ENCODE measurements at regions not wholly inside any gene's neighbourhood (a gene's known extent, or its start where the extent isn't known, plus 50 kb on each side); places are given as distances from the start of the nearest gene placed in this dataset.

DNA sequence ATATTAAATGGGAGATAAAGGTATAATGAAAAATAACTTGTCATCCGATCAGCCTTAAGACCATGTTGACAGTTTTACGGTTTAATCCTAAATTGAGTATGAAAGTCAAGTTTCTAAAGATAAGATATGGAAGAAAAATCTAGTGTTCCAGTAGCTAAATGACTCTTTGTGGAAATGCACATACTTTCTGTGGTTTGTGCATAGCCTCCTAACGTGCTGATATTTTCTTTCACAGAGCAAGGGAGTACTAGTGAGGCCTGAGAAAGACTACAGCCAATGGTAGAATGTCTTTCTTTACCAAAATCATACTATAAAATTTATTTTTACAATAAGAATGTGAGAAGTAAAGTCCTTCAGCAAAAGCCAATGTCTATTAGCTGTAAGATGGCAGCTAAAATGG is 430.6 kb upstream of the RGMA start:
- DNase-seq, result no peak

DNA sequence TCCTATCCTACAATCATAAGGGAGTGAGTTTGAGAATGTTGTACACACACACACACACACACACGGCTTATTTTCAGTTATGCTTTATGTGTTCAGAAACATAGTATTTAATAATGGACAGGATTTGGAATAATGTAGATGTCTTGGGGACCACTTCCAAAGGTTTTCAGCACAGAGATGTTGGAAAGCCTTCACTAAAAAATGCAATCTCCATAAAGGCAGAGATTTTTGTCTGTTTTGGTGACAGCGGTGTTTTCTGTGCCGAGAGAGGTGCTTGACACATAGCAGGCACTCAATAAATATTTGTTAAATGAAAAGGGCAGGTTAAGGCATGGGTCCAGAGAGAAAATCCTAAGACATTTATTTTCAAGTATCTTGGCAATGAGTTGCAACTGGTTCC is 428.2 kb upstream of the RGMA start:
- DNase-seq, result no peak

DNA sequence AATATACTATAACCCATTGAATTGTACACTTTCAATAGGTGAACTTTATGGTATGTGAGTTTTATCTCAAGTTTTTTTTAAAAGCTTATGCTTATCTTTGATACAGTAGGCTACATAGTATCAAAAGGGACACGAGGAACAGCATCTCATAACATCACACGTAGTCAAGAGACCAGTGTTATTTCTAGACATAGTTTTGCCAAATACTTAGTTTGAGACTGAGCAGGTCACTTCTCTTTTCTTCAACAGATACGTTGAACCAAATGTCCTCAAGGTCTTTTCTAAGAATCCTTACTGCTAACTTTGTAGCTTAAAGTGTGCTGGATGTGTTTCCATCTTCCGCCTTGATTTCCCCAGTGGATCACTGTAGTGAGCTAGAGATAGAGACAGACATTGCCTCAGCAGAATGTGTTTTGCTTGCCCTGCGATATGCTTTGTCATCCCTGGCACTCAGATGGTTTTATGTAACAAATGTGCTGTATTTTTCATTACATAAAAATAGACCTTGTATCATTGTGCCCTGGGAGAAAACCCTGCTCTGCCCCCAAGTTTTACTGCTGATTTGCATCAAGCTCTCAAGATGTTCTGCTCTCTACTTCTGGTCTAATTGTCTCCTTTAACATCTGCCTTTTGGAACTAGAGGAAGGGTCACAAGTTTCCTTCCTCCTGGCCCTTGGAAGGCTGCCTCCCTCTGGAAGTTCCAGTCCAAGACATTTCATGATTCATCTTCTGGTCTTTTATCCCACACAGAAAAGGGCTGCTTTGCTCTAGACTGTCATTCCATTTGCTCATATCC is 426.4 kb upstream of the RGMA start:
- peak; percentile 56 for DNase-seq

DNA sequence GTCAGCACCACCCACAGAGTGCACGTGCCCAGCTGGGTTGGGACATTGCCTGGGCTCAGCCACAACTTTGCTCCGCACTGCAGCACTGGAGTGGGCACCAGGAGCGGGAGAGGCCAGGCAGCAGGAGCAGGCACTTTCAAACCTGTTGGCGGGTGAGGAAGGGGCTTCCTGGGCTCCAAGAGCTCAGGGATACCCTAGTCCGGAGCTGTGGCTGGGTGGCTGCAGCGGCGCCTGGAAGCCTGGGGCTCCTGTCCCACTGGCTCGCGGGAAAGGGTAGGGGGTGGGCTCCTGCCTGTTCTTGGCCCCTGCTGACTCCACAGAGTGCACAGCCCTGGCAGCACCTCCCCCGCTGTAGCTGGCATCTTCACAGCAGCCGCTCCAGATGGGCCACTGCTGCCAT is 417.6 kb upstream of the RGMA start:
- no peak for DNase-seq

DNA sequence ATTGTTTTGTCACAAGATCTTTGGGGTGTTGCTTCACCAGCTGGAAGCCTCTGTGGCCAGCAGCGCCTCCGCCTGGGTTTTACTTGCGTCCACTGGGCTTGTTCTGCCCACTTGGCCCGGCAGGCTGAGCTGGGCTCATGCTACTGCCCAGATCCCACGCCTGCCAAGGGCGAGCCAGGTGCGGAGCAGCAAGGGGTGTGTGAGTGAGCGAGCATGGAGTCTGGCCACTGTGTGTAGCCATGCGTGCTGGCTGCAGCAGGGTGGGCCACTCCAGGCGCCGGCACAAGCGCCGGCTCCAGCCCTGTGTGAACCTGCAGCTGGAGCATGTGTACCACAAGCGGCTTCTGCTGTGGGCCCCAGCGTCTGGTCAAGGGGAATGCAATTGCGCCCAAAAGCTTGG is 416.5 kb upstream of the RGMA start:
- no peak for DNase-seq

DNA sequence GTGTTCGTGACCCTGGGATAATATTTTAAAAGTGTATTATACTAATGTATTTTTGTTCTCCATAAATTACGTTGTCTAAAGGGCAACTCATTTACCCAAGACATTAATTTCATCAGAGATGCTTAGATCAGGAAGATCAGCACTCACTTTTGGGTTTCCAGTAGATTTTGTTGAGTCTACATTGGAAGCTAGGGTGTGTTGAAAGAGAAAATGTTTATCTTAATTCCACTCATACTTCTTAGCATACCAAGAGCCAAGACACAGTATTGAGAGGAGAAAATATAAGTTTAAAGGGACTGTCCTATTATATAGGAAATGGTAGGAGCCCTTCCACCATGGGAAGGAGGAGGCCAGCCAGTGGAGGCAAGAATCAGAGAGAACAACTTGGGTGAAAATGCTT is 412.9 kb upstream of the RGMA start:
- DNase-seq, result no peak

DNA sequence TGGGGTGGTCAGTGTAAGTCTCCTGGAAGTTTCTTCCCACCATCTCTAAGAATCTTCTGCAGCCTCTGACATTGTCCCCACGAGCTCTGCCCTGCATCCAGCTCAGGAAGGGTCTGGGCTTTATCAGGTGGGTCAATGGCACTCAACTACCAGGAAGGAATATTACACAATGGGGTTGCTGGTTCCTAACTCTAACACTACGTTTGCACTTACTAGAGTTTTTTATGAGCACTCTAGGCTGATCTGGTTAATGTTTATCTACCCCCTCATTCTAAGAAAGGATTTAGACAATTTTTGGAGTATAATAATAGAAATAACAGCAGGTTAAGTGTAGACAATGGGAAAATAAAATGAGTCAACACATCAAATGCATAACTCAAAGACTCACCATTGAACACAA is 411.1 kb upstream of the RGMA start:
- no peak for DNase-seq

DNA sequence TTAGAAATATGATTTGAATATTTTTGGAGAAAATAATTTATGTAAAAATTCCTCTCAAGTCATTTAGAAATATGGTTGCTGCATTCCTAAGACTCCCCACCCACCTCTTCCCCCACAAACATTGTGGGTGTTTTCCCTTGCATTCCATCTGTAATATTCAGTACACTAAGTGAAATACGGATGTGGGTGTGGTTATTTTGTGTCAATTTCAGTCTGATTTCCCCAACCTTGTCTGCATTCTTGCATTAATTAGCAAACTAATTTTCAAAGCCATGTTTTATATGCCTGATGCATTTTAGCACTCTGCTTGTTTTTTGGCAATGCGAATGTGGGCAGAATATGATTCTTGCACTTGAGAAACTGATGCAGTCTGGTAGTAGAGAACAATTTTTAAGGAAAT is 408.3 kb upstream of the RGMA start:
- no peak for DNase-seq

DNA sequence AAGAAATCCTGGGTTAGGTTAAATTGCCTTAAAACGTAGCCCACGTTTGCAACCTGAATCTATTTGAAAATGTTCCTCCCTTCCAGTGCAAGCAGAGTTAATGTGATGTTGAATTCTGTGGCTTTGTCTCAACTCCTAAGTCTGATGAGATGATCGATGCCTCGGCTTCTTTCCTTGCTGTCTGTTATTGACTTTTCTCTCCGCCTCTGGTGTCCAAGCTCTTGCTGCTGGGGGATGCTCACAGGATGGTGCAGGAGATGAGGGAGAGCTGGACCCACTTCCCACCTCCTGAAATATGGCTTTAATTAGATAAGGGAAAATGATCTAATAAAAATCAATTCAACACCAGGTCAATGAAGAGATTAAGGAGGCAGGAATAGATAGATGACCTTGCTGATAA is 407.9 kb upstream of the RGMA start:
- no peak for DNase-seq

DNA sequence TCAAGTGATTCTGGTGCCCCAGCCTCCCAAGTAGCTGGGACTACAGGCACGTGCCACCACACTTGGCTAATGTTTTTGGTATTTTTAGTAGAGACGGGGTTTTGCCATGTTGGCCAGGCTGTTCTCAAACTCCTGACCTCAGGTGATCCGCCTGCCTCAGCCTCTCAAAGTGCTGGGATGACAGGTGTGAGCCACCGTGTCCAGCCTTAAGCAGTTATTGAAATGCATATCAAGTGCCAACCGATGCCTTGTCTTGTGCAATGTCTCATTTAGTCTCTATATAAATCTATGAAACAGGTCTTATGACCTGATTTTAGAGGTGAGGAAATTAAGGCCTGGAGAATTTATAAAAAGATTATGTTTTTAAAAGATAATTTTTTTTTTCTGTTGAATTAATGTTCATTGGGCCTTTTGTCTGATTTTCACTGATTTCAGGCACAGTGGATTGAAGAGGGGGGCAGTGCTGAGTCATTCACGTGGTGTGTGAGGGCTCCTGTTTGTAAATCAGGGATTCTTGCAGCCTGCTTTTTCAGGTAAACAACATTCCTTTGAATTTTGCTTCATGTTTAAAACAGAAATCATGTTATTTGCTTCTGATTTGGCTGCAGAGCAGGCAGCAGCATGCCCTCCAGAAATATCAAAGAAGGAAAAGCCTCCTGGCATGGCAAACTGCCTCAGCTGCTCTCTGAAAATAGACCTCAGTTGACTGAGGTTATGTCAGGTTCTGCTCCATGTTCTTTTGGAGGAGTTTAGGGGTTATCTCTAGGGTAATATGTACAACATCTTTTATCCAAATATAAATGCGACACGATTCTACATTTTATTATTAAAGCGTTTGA is 407.0 kb upstream of the RGMA start:
- no peak for DNase-seq

DNA sequence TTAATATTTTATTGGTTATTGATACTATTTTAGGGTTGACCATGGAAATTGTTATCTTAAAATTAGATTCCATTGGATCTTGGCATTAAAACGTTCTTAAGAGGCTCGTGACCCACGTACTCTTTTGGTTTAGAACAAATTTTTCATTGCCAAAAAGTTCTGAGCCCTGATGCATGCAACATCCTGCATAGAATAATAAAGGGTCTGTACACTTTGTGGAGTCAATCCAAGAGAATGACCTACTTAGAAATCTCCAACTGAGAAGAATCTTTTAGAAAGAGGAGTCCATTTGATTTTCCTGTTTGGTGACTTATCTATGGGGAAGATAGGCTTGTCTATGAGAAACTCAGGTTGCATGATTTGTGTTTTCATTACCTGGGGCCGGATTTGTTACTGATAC is 404.2 kb upstream of the RGMA start:
- no peak for DNase-seq

DNA sequence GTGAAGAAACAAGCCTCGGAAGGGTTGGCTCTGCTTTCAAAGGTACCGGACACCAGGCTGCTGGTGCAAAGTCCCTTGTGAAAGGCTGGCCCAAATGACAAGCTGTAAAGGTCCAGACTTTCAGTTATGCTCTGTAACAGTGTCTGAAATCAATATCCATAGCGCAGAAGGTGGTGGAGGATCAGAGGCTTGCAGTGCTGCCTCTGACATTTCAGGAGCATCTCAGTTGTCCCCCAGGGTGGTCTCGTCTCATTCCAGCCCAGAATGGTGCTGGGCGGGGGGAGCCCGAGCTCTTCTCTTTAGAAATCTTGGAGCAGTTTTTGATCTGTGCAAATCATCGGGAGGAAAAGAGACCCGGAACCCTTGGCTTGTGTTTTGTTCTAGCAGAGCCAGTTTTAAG is 402.3 kb upstream of the RGMA start:
- DNase-seq, result no peak

DNA sequence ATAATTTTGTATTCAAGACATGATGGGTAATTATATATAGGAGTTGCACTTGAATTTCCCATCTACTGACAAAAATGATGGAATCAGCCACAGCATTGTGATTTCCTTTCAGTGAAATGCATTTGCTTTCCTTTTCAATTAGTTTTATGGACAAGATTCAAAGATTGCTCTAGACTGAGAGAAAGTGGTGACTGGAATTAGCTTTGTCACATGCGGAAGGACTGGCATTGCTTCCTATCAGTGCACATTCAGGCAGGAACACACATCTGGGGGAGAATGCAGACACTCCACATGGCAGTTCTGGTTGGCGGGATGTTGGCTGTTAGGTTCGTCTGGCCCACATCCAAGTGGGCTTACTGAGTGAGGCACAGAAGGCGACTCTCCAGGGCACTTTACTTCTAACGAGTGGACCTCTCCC is 399.3 kb upstream of the RGMA start:
- DNase-seq, result no peak

DNA sequence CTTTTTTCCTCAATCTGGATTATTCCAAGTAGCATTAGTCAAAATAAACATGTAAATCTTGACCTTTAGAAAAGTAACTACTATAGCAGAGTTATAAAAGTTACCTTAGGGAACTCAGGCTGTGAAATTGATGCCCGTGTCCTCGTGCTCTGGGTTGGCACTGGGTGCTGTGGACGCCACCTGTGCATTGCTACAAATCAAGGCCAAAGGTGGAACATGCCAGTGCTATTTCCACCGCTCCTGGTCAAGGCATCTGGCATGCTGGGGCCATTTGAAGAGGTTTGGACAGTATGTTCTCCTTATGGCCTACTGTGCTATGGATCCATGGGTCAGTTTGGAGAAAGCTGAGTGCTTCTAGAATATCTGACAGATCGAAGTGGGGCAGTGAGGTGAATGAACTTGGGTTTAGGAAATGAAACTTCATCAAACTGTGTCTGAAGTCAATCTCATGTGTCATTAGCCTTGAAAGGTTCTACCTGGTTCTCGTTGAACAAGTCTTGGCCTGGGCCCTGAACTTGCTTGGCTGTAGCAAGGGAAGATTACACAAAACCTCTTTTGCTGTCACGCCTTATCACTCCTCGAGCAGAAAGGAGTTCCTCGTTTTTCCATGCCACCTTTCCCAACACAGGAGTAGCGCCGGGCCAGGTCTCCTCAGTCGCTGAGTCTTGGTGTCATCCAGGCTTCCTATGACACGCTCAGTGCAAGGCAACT is 397.6 kb upstream of the RGMA start:
- DNase-seq, result no peak

DNA sequence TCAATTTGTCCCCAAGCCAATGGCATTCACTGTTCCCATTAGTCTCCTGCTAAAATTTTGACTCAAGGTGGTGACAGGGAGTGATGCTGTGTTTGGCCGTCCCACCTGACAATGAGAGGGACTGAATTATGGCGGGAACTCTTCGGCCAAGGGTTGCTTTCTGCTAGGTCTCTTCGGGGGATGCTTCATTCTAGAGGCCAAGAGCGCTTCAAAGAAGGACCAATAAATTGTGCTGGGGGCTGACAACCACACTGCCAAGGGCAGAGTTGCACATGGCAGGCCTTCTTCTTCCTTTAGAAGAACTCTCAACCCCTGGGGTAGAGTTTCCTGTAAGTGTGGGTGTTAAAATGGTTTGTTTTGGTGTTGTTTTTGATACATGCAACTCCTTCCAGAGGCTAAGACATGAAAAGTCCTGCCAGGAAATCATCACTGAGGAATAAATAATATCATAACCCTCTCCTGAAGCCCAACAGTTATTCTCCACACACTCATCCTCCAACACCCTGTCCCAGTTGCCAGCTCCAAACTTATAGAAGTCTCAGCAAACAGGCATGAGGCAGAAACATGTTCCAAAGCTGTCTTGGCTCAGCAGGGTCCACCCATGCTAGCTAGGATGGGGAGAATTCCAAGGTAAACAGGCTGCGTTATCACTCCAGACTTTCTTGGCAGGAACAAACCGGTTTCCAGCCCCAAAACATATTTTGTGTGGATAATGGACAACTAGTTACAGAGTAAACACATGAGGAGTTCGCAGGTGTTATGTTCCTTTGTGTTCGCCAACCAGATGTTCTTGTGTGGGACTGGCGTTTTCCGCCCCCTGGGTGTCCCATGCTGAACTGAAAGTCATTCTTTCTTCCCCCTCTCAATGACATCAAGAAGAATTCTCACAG is 396.7 kb upstream of the RGMA start:
- DNase-seq, result peak; percentile 71

DNA sequence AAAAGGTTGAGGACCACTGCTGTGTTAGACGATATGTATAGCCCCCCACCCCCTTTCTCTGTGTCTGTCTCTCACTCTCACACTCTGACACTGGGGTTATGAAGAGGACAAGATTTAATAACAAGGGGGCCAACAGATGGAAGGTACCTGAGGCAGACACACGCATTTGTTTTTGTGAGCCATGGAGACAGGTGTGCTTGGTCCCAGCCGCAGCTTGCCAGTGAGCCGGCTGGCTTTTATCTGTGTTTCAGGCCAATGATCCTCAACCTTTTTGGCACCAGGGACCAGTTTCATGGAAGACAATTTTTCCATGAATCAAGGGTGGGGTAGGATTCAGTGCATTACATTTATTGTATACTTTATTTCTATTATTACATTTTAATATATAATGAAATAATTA is 394.9 kb upstream of the RGMA start:
- DNase-seq, result no peak

DNA sequence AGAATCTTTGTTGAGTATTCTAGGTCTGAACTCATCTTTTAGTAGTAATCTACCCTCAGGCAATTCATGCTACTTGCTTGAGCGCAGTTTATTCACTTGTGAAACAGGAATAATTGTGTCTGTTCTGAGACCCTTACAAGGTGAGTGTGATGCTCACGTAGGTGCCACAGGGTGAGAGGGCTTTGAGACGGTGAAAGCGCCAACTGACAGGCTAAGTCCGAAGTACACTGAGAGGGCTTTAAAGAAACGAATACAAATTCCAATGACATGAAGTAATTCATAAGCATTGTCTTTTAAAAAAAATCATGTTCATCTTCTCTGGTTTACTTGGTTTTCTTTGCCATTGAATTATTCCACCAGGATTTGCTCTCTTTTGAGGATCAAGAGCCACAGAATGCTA is 393.7 kb upstream of the RGMA start:
- no peak for DNase-seq

DNA sequence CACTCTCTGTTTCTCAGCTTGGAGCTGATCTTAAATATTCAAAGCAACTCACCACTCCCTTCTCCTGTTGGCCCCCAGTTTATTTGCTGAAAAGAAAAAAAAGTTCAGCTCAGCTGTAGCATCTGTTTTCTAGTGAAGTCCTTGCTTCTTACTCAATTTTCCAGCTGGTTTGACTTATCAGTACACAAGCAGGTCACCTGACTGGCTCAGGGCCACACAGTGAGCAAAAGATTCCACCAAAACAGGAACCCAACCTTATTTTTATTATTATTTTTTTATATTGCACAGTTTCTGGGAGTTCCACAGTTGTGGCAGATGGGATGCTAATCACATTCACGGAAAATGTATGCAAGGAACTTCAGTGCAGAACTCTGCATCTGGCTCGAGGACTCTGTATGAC is 390.7 kb upstream of the RGMA start:
- DNase-seq, result peak; percentile 71

DNA sequence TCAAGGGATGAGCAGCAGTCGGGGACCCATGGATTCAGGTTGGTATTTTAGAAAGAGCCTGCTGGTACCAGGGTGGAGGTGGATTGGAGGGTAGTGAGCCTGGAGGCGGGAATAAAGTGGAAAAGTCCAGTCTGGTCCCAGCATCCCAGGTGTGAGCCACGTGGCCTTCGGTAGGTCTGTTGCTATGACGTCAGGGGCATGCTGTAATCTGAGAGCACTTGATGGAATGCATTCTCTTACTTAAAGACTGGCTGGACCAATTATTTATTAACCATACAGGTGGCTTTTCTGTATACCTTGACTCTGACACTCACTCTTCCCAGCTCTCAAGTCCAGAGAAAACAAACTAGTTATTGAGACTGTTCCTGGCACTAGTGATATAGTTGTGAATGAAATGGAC is 389.9 kb upstream of the RGMA start:
- DNase-seq, result no peak

DNA sequence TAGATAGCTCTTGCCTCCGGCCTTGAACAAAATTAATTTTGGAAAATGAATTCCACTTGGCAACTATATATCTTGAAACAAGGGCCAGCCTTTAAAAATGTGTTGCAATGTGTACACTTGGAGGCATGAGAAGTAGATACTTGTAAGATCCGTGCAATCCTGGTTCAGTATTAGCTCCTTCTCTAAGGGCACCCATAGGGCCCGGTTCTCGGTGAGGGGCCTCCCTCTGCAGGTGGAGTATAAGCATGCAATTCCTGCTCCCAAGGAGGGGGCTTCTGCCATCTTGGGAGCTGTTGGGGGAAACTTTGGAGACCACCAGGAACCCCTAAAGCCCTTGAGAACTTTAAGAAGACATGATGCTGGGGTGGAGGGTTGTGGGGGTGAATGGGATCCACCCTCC is 388.7 kb upstream of the RGMA start:
- DNase-seq, result no peak

DNA sequence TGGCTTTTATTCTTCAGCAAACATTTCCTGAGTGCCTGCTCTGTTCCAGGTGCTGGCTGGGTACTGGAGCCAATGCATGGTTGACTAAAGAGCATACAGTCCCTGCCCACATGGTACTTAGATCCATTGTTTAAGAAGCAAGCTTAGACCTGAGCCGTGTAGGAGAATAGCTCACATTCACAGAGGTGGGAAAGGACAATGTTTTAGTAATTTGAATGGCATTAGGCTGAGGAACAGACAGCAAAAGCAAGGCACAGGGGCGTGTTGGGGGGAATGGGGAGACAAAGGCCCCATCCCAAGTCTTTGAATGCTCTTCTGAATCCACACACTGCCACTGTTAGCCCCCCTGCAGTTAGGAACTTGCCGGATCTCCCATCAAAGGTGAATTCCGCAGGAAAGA is 388.2 kb upstream of the RGMA start:
- no peak for DNase-seq

DNA sequence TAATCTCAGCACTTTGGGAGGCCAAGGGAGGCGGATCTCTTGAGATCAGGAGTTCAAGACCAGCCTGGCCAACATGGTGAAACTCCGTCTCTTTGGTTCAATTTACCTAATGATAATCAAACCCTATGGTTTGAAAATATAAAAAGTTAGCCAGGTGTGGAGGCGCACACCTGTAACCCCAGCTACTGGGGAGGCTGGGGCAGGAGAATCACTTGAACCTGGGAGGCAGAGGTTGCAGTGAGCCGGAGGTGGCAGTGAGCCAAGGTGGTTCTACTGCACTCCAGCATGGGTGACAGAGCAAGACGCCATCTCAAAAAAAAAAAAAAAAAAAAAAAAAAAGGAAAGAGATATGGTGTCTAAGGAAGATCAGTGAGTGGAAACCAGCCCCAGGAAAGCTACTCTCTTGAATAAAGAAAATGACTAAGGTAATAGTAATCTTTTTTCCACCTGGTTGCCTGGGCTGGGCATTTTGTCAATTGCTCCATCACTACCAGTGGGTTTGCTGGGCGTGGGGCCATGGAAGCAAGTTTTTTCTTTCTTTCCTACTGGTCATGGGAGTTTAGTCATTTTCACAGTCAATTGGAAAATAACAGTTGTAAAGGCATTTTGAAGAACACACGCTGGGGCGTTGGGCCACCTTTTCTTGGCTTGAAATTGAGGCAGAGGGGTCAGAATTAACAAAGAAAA is 387.6 kb upstream of the RGMA start:
- peak; percentile 50 for DNase-seq

All from right forelimb (tissue), 1 donor.